HepG2 (cell line): ENCODE measurements at regions not wholly inside any gene's neighbourhood (a gene's known extent, or its start where the extent isn't known, plus 50 kb on each side); places are given as distances from the start of the nearest gene placed in this dataset.

Experiments used
- ATAC-seq: fragments of 200-7000 bp; cut with Tn5 transposase; 3 replicates; pipeline ENCODE4 v1.9.1; 2020; ENCODE audit warnings: mild to moderate bottlenecking, moderate library complexity
- BruUV-seq: library from RNA; stranded (reverse); fragments of 400-500 nt; replicated peaks from 2 replicates; lab custom pipeline; 2021; lab: Mats Ljungman, UMichigan
- CTCF ChIA-PET: fragments of 300-600 bp; formaldehyde crosslinking; extraction: SDS; loops from one replicate; lab custom pipeline; 2021; ENCODE audit warnings: low total read pairs, inconsistent platforms, low intra/inter-chr PET ratio; lab: Yijun Ruan, JAX
- POLR2A ChIA-PET: fragments of 350-600 bp; sonication (Branson Sonifier 250); formaldehyde crosslinking; loops from one replicate; lab custom pipeline; 2020; ENCODE audit warnings: antibody characterized with exemption, inconsistent platforms; lab: Yijun Ruan, JAX
- DNase-seq: peaks from one replicate; pipeline ENCODE4 v3.0.0-alpha.2; 2015; ENCODE audit warnings: low spot score
- FAIRE-seq: peaks from 3 replicates; lab custom pipeline; 2011; peaks lifted over from hg19 to GRCh38; lab: Jason Lieb, UNC
- H2AFZ ChIP-seq: one replicate; pipeline ENCODE4 v1.6.1; 2011; ENCODE audit warnings: low read length, inconsistent platforms
- H3K27ac ChIP-seq: fragments of 300-600 bp; 3 replicates; pipeline ENCODE4 v1.8.0; 2011; ENCODE audit warnings: mixed run types, mild to moderate bottlenecking, mixed read lengths, low read length, inconsistent platforms; ENCODE audit not compliant: insufficient read depth; ENCODE audit errors: extremely low read length
- H3K27me3 ChIP-seq, 2 experiments: fragments of 200-600 bp in 1 of 2; 2 replicates in 1 of 2; 3 replicates in 1 of 2; pipeline versions ENCODE4 v1.6.0 to v1.8.0; 2011; ENCODE audit warnings: low read length in 2 of 2, mild to moderate bottlenecking in 2 of 2, moderate library complexity in 2 of 2, inconsistent platforms in 1 of 2; ENCODE audit not compliant: insufficient read depth in 2 of 2, control insufficient read depth in 1 of 2
- H3K36me3 ChIP-seq, 2 experiments: fragments of 200-600 bp in 1 of 2; replicated peaks in 1 of 2; 2 replicates in 1 of 2; 3 replicates in 1 of 2; pipeline versions ENCODE4 v1.5.1 to v1.8.0; 2011; ENCODE audit warnings: low read length in 2 of 2, inconsistent platforms in 1 of 2; ENCODE audit not compliant: insufficient read depth in 2 of 2, control insufficient read depth in 1 of 2
- H3K4me1 ChIP-seq: 2 replicates; pipeline ENCODE4 v1.5.1; 2012; ENCODE audit warnings: low read length, inconsistent platforms; ENCODE audit not compliant: insufficient read depth
- H3K4me2 ChIP-seq: 2 replicates; pipeline ENCODE4 v1.6.0; 2011; ENCODE audit warnings: low read depth, low read length, inconsistent platforms
- H3K4me3 ChIP-seq, 3 experiments: fragments of 200-600 bp in 1 of 3; sonication (generic), shearing (Covaris generic) in 1 of 3; replicated peaks in 1 of 3; 2 replicates each; pipeline ENCODE4 v1.5.1; 2011 to 2016; ENCODE audit warnings: low read length in 3 of 3, inconsistent platforms in 2 of 3, low read depth in 2 of 3, mild to moderate bottlenecking in 2 of 3, control low read depth in 1 of 3, mixed read lengths in 1 of 3; ENCODE audit not compliant: insufficient read depth in 1 of 3
- H3K79me2 ChIP-seq: one replicate; pipeline ENCODE4 v1.6.1; 2011; ENCODE audit warnings: low read length, inconsistent platforms; ENCODE audit not compliant: insufficient read depth
- H3K9ac ChIP-seq: 2 replicates; pipeline ENCODE4 v1.6.0; 2011; ENCODE audit warnings: mild to moderate bottlenecking, low read depth, low read length, inconsistent platforms; ENCODE audit not compliant: insufficient read depth
- H3K9me3 ChIP-seq: 2 replicates; pipeline ENCODE4 v1.5.1; 2012; ENCODE audit warnings: mild to moderate bottlenecking, low read length
- H4K20me1 ChIP-seq: 2 replicates; pipeline ENCODE4 v1.6.0; 2011; ENCODE audit warnings: inconsistent platforms, mild to moderate bottlenecking, low read length, moderate library complexity; ENCODE audit not compliant: insufficient read depth
- NAIF1 ChIP-seq: sonication (generic); formaldehyde crosslinking; IDR thresholded peaks from 2 replicates; pipeline ENCODE4 v1.5.0; 2020; ENCODE audit warnings: mild to moderate bottlenecking, missing genetic modification reagents, borderline replicate concordance
- ZNF275 ChIP-seq: sonication (generic); formaldehyde crosslinking; IDR thresholded peaks from 2 replicates; pipeline ENCODE4 v1.8.0; 2022; ENCODE audit warnings: missing genetic modification reagents, mild to moderate bottlenecking, inconsistent platforms, borderline replicate concordance
- ZNF652 ChIP-seq: IDR thresholded peaks from 2 replicates; pipeline ENCODE4 v1.6.1; 2016; ENCODE audit warnings: low read depth, borderline replicate concordance
- ZNF770 ChIP-seq: sonication (generic); formaldehyde crosslinking; IDR thresholded peaks from 2 replicates; pipeline ENCODE4 v1.5.0; 2020; ENCODE audit warnings: mild to moderate bottlenecking, missing genetic modification reagents
- WGBS: methylation state at CpG from one replicate; pipeline ENCODE4 v1.1.6; 2017; ENCODE audit warnings: low lambda C conversion rate; 5-methylcytosine and 5-hydroxymethylcytosine counted together
- in situ Hi-C: cut with HindIII; loops from 2 replicates; pipeline ENCODE4 v1.10.0; 2017; ENCODE audit warnings: low pct_unique_long_range_greater_than_20kb; ENCODE audit not compliant: extremely low pct_ligation_motif_present
- intact Hi-C: fragments of 100-400 bp; cut with micrococcal nuclease; formaldehyde crosslinking; loops from one replicate; pipeline ENCODE4 v1.10.0; 2022; ENCODE audit not compliant: unreplicated experiment

- TF ChIP-seq ZNF275 (CRISPR knock-in tag) (no peak), ZNF770 (CRISPR knock-in tag) (no peak)
These were observed 178.8 kb downstream of the SOX9 start (continued) for GRCh38 chr17:72299592-72299991.

DNA sequence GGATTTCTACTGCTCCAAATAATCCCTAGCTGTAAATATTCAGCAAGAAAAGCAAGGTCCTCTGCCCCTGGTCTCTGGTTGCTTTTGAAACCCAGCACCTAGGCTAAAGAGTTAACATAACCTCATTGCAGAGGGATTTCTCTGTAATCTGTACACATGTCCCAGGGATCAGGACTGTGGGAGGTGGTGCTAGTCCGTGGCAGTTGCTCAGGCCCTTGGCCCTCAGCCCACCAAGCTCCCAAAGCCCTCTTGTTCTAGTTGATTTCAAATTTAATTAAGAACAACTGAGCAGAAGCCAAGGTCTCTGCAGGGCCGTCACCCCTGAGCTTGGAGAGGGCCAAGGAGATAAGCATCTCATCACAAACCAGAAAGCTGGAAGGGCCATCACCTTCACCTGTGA lies 181.1 kb downstream of the SOX9 start:
- 5% methylated on average over 2 of the region's 2 CpGs for WGBS
- Histone ChIP-seq H2AFZ (no peak overlapping the region), H3K4me2 (no peak overlapping the region), H3K27me3 (peaks cover 4% of the 10 kb centered on the region in 2 experiments; a peak in 3 of 5 replicates), H3K4me1 (peaks cover 51% of the 10 kb centered on the region), H3K36me3 (no peaks in the 10 kb centered on the region), H3K9me3 (no peaks in the 10 kb centered on the region), H3K79me2 (no peaks in the 10 kb centered on the region), H3K4me3 (no peak overlapping the region), H3K9ac (no peak overlapping the region), H4K20me1 (no peaks in the 10 kb centered on the region), H3K27ac (no peak overlapping the region)
- intact Hi-C loops (loop anchor here (5.0 to 10.0 kb wide), 2 partner anchors 117 to 175 kb away; no protein-coding TSS in a partner anchor), in situ Hi-C loops (no loop called here)
- ChIA-PET POLR2A (no interaction called here), CTCF (no interaction called here)
- ATAC-seq (no peak), FAIRE-seq (no peak), DNase-seq (no peak)
- TF ChIP-seq NAIF1 (CRISPR knock-in tag), result no peak
- TF ChIP-seq ZNF652 (CRISPR knock-in tag), result peak; percentile 38; the same call in 1 of the 2 replicates
- no TSS peak for BruUV-seq
